GM23338 (cell line): ENCODE measurements at regions not wholly inside any gene's neighbourhood (a gene's known extent, or its start where the extent isn't known, plus 50 kb on each side); places are given as distances from the start of the nearest gene placed in this dataset.

Experiments used
- ATAC-seq: fragments of 200-7000 bp; cut with Tn5 transposase; 3 replicates; pipeline ENCODE4 v1.9.1; 2020
- DNase-seq: peaks from one replicate; pipeline ENCODE4 v3.0.0-alpha.2; 2015; ENCODE audit warnings: low spot score
- H2AFZ ChIP-seq: fragments of 200-600 bp; sonication (generic); 2 replicates; pipeline ENCODE4 v1.8.0; 2016; ENCODE audit warnings: antibody characterized with exemption, mild to moderate bottlenecking, moderate library complexity
- H3F3A ChIP-seq: fragments of 200-600 bp; sonication (generic); replicated peaks from 2 replicates; pipeline ENCODE4 v1.8.0; 2017; ENCODE audit warnings: antibody characterized with exemption, mixed run types, low read depth
- H3K27ac ChIP-seq: fragments of 200-600 bp; sonication (generic); 2 replicates; pipeline ENCODE4 v1.6.1; 2016; ENCODE audit warnings: low read depth
- H3K27me3 ChIP-seq: fragments of 200-600 bp; sonication (generic); 2 replicates; pipeline ENCODE4 v1.8.0; 2016; ENCODE audit warnings: mild to moderate bottlenecking, mixed run types, moderate library complexity; ENCODE audit not compliant: insufficient read depth
- H3K36me3 ChIP-seq: fragments of 200-600 bp; sonication (generic); 2 replicates; pipeline ENCODE4 v1.8.0; 2016; ENCODE audit warnings: mild to moderate bottlenecking; ENCODE audit not compliant: insufficient read depth
- H3K4me1 ChIP-seq: fragments of 200-600 bp; sonication (generic); 2 replicates; pipeline ENCODE4 v1.8.0; 2016; ENCODE audit warnings: mild to moderate bottlenecking, moderate library complexity; ENCODE audit not compliant: insufficient read depth
- H3K4me2 ChIP-seq: fragments of 200-600 bp; sonication (generic); 2 replicates; pipeline ENCODE4 v1.7.1; 2017; ENCODE audit warnings: mixed run types
- H3K4me3 ChIP-seq: fragments of 200-600 bp; sonication (generic); 2 replicates; pipeline ENCODE4 v1.6.1; 2016; ENCODE audit warnings: mixed run types
- H3K79me2 ChIP-seq: fragments of 200-600 bp; sonication (generic); replicated peaks from 2 replicates; pipeline ENCODE4 v1.8.0; 2017; ENCODE audit warnings: mild to moderate bottlenecking; ENCODE audit not compliant: insufficient read depth
- H3K9me2 ChIP-seq: fragments of 200-600 bp; sonication (generic); 2 replicates; pipeline ENCODE4 v1.8.0; 2017; ENCODE audit not compliant: insufficient read depth
- H4K20me1 ChIP-seq: fragments of 200-600 bp; sonication (generic); replicated peaks from 2 replicates; pipeline ENCODE4 v1.8.0; 2017; ENCODE audit warnings: mild to moderate bottlenecking; ENCODE audit not compliant: insufficient read depth
- H3K27ac Mint-ChIP-seq: 2 replicates; pipeline ENCODE4 v1.8.0; 2020; ENCODE audit warnings: inconsistent platforms, mild to moderate bottlenecking, moderate library complexity, mixed read lengths
- H3K27me3 Mint-ChIP-seq: 3 replicates; pipeline ENCODE4 v1.8.0; 2022; ENCODE audit warnings: low read depth, mild to moderate bottlenecking, moderate library complexity, mixed read lengths, inconsistent platforms; ENCODE audit not compliant: insufficient read depth, poor library complexity
- H3K36me3 Mint-ChIP-seq: 3 replicates; pipeline ENCODE4 v1.8.0; 2021; ENCODE audit warnings: low read depth, mild to moderate bottlenecking, inconsistent platforms, moderate library complexity, mixed read lengths
- H3K4me1 Mint-ChIP-seq: 3 replicates; pipeline ENCODE4 v1.8.0; 2020; ENCODE audit warnings: mild to moderate bottlenecking, inconsistent platforms, mixed read lengths
- H3K4me3 Mint-ChIP-seq: 3 replicates; pipeline ENCODE4 v1.8.0; 2021; ENCODE audit warnings: moderate library complexity, mild to moderate bottlenecking, inconsistent platforms, mixed read lengths
- H3K9me3 Mint-ChIP-seq: 3 replicates; pipeline ENCODE4 v1.8.0; 2020; ENCODE audit warnings: moderate library complexity, mild to moderate bottlenecking, inconsistent platforms, mixed read lengths
- CREB1 ChIP-seq: fragments of 250-450 bp; sonication (Bioruptor Pico); IDR thresholded peaks from 2 replicates; pipeline ENCODE4 v1.5.0; 2020; ENCODE audit warnings: low read depth, mild to moderate bottlenecking, moderate library complexity
- CTCF ChIP-seq, 2 experiments: fragments of 200-600 bp in 1 of 2; sonication (generic) in 1 of 2; conservative IDR thresholded peaks; 2 replicates each; pipeline versions ENCODE4 v1.5.1 to v1.6.1; 2016 to 2017; ENCODE audit warnings: antibody characterized with exemption in 2 of 2, low read depth in 2 of 2, mild to moderate bottlenecking in 2 of 2, moderate library complexity in 1 of 2
- ETS1 ChIP-seq: IDR thresholded peaks from 2 replicates; pipeline ENCODE4 v1.6.1; 2016; ENCODE audit warnings: antibody characterized with exemption
- EZH2 ChIP-seq: fragments of 200-600 bp; sonication (generic); IDR thresholded peaks from one replicate; pipeline ENCODE4 v1.8.0; 2017; ENCODE audit warnings: antibody characterized with exemption, mild to moderate bottlenecking, low read depth; ENCODE audit not compliant: unreplicated experiment
- EZH2phosphoT487 ChIP-seq: fragments of 200-600 bp; sonication (generic); IDR thresholded peaks from one replicate; pipeline ENCODE4 v1.8.1; 2018; ENCODE audit warnings: antibody characterized with exemption; ENCODE audit not compliant: unreplicated experiment
- JUNB ChIP-seq: IDR thresholded peaks from one replicate; pipeline ENCODE4 v1.6.1; 2016; ENCODE audit warnings: antibody characterized with exemption; ENCODE audit not compliant: unreplicated experiment
- NANOG ChIP-seq: IDR thresholded peaks from 2 replicates; pipeline ENCODE4 v1.6.1; 2016; ENCODE audit warnings: antibody characterized with exemption, borderline replicate concordance
- POLR2AphosphoS5 ChIP-seq: IDR thresholded peaks from 2 replicates; pipeline ENCODE4 v1.6.1; 2016; ENCODE audit warnings: antibody characterized with exemption, low read depth
- REST ChIP-seq: IDR thresholded peaks from one replicate; pipeline ENCODE4 v1.6.1; 2018; ENCODE audit warnings: antibody characterized with exemption; ENCODE audit not compliant: unreplicated experiment
- STAT1 ChIP-seq: IDR thresholded peaks from one replicate; pipeline ENCODE4 v1.6.1; 2016; ENCODE audit warnings: antibody characterized with exemption; ENCODE audit not compliant: unreplicated experiment
- ZNF114 ChIP-seq: fragments of 250-450 bp; sonication (Bioruptor Pico); IDR thresholded peaks from 2 replicates; pipeline ENCODE4 v1.5.0; 2020; ENCODE audit warnings: mild to moderate bottlenecking, moderate library complexity
- ZNF331 ChIP-seq: fragments of 250-450 bp; sonication (Bioruptor Pico); IDR thresholded peaks from 2 replicates; pipeline ENCODE4 v1.5.0; 2020; ENCODE audit warnings: low read depth, mild to moderate bottlenecking, moderate library complexity
- ZNF462 ChIP-seq: fragments of 250-450 bp; sonication (Bioruptor Pico); IDR thresholded peaks from 2 replicates; pipeline ENCODE4 v1.5.0; 2020; ENCODE audit warnings: mild to moderate bottlenecking, moderate library complexity

- Histone ChIP-seq H3F3A (no peaks in the 10 kb centered on the region), H4K20me1 (no peaks in the 10 kb centered on the region), H3K4me2 (no peak overlapping the region), H3K27me3 (no peaks in the 10 kb centered on the region), H3K9me2 (no peaks in the 10 kb centered on the region), H3K4me3 (no peak overlapping the region), H2AFZ (no peak overlapping the region), H3K27ac (no peak overlapping the region), H3K79me2 (no peaks in the 10 kb centered on the region), H3K4me1 (no peaks in the 10 kb centered on the region), H3K36me3 (no peaks in the 10 kb centered on the region)
- peaks cover 13% of the 10 kb centered on the region; the same call in 2 of the 3 replicates for H3K9me3 Mint-ChIP-seq
- no peak overlapping the region for H3K4me3 Mint-ChIP-seq
- H3K4me1 Mint-ChIP-seq, result peaks cover under 1% of the 10 kb centered on the region; the same call in 1 of the 3 replicates
- ATAC-seq (no peak), DNase-seq (no peak)
- no peaks in the 10 kb centered on the region for H3K27me3 Mint-ChIP-seq
- TF ChIP-seq ZNF114 (no peak), CREB1 (CRISPR knock-in tag) (no peak), JUNB (no peak), POLR2AphosphoS5 (no peak), ZNF331 (no peak), STAT1 (no peak), EZH2phosphoT487 (no peak), REST (no peak), NANOG (no peak), EZH2 (no peak), CTCF (conservative IDR thresholded peaks at IDR 0.05; ENCODE audit: low read depth in 2 of 2) (no peak), ETS1 (no peak), ZNF462 (no peak)
- peaks cover 3% of the 10 kb centered on the region; the same call in 2 of the 3 replicates for H3K36me3 Mint-ChIP-seq
- H3K27ac Mint-ChIP-seq, result no peak overlapping the region
Measured at GRCh38 chr12:41856228-41856627, 288.4 kb downstream of the GXYLT1 start.
